K562 (cell line): ENCODE measurements at regions not wholly inside any gene's neighbourhood (a gene's known extent, or its start where the extent isn't known, plus 50 kb on each side); places are given as distances from the start of the nearest gene placed in this dataset.

Source experiments
- BRD4 ChIP-seq: fragments of 200-600 bp; sonication (generic); IDR thresholded peaks from 2 replicates; pipeline ENCODE4 v1.6.1; 2017; ENCODE audit warnings: inconsistent platforms
- CTBP1 ChIP-seq: fragments of 450-650 bp; IDR thresholded peaks from 2 replicates; pipeline ENCODE4 v1.6.1; 2016; ENCODE audit warnings: borderline replicate concordance
- GTF3C2 ChIP-seq: IDR thresholded peaks from 3 replicates; pipeline ENCODE4 v1.6.1; 2011; ENCODE audit warnings: borderline replicate concordance, mild to moderate bottlenecking, moderate library complexity; ENCODE audit not compliant: insufficient read length; ENCODE audit errors: extremely low read depth
- KDM2B ChIP-seq: fragments of 250-450 bp; sonication (Bioruptor Pico); IDR thresholded peaks from 2 replicates; pipeline ENCODE4 v1.8.0; 2021; ENCODE audit warnings: mild to moderate bottlenecking, moderate library complexity
- REST ChIP-seq, 2 experiments: fragments of 450-650 bp; formaldehyde crosslinking in 1 of 2; IDR thresholded peaks; 2 replicates each; pipeline versions ENCODE4 v1.4.0 to v1.6.1; 2014 to 2020; ENCODE audit warnings: mild to moderate bottlenecking in 2 of 2, borderline replicate concordance in 1 of 2, low read depth in 1 of 2
- RREB1 ChIP-seq: fragments of 250-450 bp; sonication (Bioruptor Pico); IDR thresholded peaks from 2 replicates; pipeline ENCODE4 v1.4.0; 2020
- ZNF518B ChIP-seq: fragments of 250-450 bp; sonication (Bioruptor Pico); IDR thresholded peaks from 2 replicates; pipeline ENCODE4 v1.5.0; 2021; ENCODE audit warnings: mild to moderate bottlenecking, moderate library complexity

- TF ChIP-seq GTF3C2: no peak
- no peak for TF ChIP-seq RREB1 (CRISPR knock-in tag)
- no peak for TF ChIP-seq ZNF518B
- no peak for TF ChIP-seq CTBP1
- TF ChIP-seq KDM2B: no peak
- TF ChIP-seq REST (IDR thresholded peaks at IDR 0.05; ENCODE audit: borderline replicate concordance): no peak
- TF ChIP-seq REST (CRISPR knock-in tag; IDR thresholded peaks at IDR 0.05; ENCODE audit: low read depth): no peak
- TF ChIP-seq BRD4: no peak
Measured at GRCh38 chr10:8594176-8594575, 539.7 kb downstream of the GATA3 start (continued).
